ENCODE measurements at regions not wholly inside any gene's neighbourhood (a gene's known extent, or its start where the extent isn't known, plus 50 kb on each side); places are given as distances from the start of the nearest gene placed in this dataset.

GRCh38 chr21:14620152-14620551, 74.0 kb upstream of the SAMSN1 start:
- 37 to 72% methylated on average over 2 of the region's 2 CpGs for WGBS, 2 donors (ENCODE audit: low coverage in 1 of 2)

DNA sequence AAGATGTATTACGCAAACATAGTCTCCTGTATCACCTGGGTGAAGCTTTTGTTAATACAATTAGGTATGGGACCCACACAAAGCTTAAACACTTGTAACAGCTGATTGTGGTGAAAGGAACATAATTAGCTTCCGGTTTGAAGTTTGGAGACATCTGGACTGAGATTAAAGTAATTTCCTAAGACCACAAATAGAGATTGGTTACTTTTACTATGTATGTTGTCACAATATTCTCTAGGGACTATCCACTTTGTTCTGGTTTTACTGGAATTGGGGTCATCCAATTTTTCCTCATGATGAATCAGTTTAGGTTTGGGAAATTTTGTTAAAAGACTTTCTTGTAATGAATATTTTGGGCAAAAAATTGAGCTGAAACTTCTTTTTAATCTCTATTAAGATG, 71.8 kb upstream of the SAMSN1 start:
- ATAC-seq, result no peak
- H3K27ac ChIP-seq, result no peak overlapping the region
- no peaks in the 10 kb centered on the region for H3K36me3 ChIP-seq
- H3K4me3 ChIP-seq, result no peak overlapping the region
- no peaks in the 10 kb centered on the region for H3K27me3 ChIP-seq
- peaks cover 0 to 14% (median 0%) of the 10 kb centered on the region in 3 donors for H3K4me1 ChIP-seq
- WGBS, 2 donors (ENCODE audit: low coverage in 1 of 2), result 75 to 83% methylated on average over 2 of the region's 2 CpGs
- TF ChIP-seq EP300 (IDR thresholded peaks at IDR 0.05), result no peak
- TF ChIP-seq POLR2AphosphoS5 (IDR thresholded peaks at IDR 0.05), result peak; percentile 20
- H3K9me3 ChIP-seq, result peaks cover 0 to 13% (median 0%) of the 10 kb centered on the region in 3 donors

More at GRCh38 chr21:14620152-14620551, 74.0 kb upstream of the SAMSN1 start:
- TF ChIP-seq POLR2A (IDR thresholded peaks at IDR 0.05) (no peak), CTCF (IDR thresholded peaks at IDR 0.05) (no peak), POLR2AphosphoS5 (IDR thresholded peaks at IDR 0.05) (no peak), EP300 (IDR thresholded peaks at IDR 0.05) (no peak)
- Histone ChIP-seq H3K36me3 (no peaks in the 10 kb centered on the region), H3K27me3 (no peaks in the 10 kb centered on the region), H3K4me3 (no peak overlapping the region), H3K27ac (no peak overlapping the region), H3K4me1 (peaks cover 0 to 11% (median 0%) of the 10 kb centered on the region in 3 donors), H3K9me3 (peaks cover 0 to 21% (median 0%) of the 10 kb centered on the region in 3 donors)
- ATAC-seq, result no peak

DNA sequence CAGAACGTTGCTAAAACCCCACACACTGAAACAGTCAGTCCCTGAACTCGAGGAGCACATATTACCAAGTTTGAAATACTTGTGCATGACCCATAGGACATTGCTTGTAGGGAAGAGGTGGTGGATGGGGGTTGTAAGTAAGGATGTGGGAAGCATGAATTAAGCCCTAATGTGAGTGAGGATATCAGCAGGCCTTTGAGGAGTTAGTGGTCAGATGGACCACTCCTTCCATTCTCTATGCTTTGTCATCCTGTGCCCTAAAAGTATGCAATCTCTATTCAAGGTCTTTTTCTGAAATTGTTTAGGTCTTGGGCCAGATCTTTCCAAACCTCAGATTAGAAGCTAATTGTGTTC, 70.9 kb upstream of the SAMSN1 start:
- peaks cover 0 to 14% (median 0%) of the 10 kb centered on the region in 3 donors for H3K4me1 ChIP-seq
- TF ChIP-seq POLR2AphosphoS5 (IDR thresholded peaks at IDR 0.05), result no peak
- TF ChIP-seq CTCF (IDR thresholded peaks at IDR 0.05), result no peak
- TF ChIP-seq EP300 (IDR thresholded peaks at IDR 0.05), result no peak
- TF ChIP-seq POLR2A (IDR thresholded peaks at IDR 0.05), result no peak
- H3K27me3 ChIP-seq, result no peaks in the 10 kb centered on the region
- no peak overlapping the region for H3K4me3 ChIP-seq
- no peaks in the 10 kb centered on the region for H3K36me3 ChIP-seq
- no peak for ATAC-seq
- H3K27ac ChIP-seq, result no peak overlapping the region
- WGBS, 2 donors (ENCODE audit: low coverage in 1 of 2), result 70 to 79% methylated on average over 2 of the region's 2 CpGs
- peaks cover 0 to 11% (median 0%) of the 10 kb centered on the region in 3 donors for H3K9me3 ChIP-seq

DNA sequence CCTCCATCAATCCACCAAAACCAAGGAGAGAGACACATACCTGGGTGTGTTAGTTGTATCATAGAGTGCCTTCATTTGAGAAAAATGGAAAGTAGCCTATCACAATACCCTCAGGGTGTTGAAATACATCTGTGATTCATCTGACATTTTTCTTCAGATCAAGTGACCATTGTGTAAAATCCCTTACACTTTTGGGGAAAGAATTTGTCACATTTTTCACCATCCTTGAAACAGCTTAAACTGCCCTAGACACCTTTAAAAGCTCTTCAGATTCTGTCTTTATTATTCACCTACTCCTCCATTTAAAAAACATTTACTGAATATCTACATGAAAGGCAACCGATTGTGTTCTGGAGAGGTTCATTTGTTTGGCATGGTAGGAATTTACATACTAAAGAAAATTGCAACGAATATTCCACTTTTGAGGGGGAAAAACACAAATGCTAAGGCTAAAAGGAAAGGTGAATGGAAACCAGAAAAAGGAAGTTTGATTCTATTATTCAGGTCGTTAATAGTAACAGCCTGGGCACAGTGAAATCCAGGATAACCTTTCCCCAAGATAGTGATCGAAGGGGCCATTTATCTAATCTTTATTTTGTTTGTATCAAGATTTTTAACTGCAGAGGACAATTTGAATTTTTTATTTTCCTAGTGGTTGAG, 70.4 kb upstream of the SAMSN1 start:
- TF ChIP-seq POLR2A (IDR thresholded peaks at IDR 0.05) (no peak), EP300 (IDR thresholded peaks at IDR 0.05) (no peak), POLR2AphosphoS5 (IDR thresholded peaks at IDR 0.05) (no peak), CTCF (IDR thresholded peaks at IDR 0.05) (no peak)
- H3K4me1 ChIP-seq, result peaks cover 0 to 14% (median 0%) of the 10 kb centered on the region in 3 donors
- no peak overlapping the region for H3K27ac ChIP-seq
- H3K27me3 ChIP-seq, result no peaks in the 10 kb centered on the region
- peaks cover 0 to 7% (median 0%) of the 10 kb centered on the region in 3 donors for H3K9me3 ChIP-seq
- no peaks in the 10 kb centered on the region for H3K36me3 ChIP-seq
- H3K4me3 ChIP-seq, result no peak overlapping the region
- WGBS, 2 donors (ENCODE audit: low coverage in 1 of 2), result 53 to 72% methylated on average over 4 of the region's 4 CpGs
- no peak for ATAC-seq

DNA sequence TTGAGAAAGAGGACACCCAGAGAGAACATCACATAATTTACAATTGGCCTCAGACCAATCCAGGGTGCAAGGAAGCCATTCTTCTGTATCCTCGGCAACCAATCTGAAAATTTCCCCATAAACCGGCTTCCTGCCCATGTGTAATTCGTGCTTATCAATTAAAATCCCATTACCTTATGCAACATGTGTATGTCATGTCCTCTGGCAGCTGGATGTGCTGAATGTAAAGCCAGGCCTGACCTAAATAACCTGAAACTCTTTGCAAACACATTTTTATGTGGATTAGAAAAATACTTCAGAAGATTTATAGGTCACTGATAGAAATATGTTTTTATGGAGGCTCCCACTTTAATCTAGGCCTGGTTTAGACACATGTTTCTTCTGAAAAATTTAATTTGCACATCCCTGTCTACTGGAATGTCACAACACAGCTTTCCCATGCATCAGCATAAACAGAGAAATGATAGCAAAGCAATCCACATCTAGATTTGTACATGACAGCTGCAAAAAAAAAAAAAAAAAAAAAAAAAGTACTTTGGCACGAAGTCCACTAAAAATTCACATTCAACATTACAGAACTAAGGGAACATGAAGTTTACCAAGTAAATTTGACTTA, 69.4 kb upstream of the SAMSN1 start:
- H3K4me3 ChIP-seq, result no peak overlapping the region
- no peak for TF ChIP-seq POLR2A (IDR thresholded peaks at IDR 0.05)
- no peak for TF ChIP-seq POLR2AphosphoS5 (IDR thresholded peaks at IDR 0.05)
- TF ChIP-seq CTCF (IDR thresholded peaks at IDR 0.05), result no peak
- TF ChIP-seq EP300 (IDR thresholded peaks at IDR 0.05), result no peak

More for the DNA sequence above, 69.4 kb upstream of the SAMSN1 start:
- H3K27ac ChIP-seq, result no peak overlapping the region
- H3K27me3 ChIP-seq, result no peaks in the 10 kb centered on the region
- peaks cover 0 to 14% (median 0%) of the 10 kb centered on the region in 3 donors for H3K4me1 ChIP-seq
- 68 to 75% methylated on average over 4 of the region's 4 CpGs for WGBS, 2 donors (ENCODE audit: low coverage in 1 of 2)
- ATAC-seq, result no peak
- no peaks in the 10 kb centered on the region for H3K9me3 ChIP-seq
- H3K36me3 ChIP-seq, result no peaks in the 10 kb centered on the region
